M059J (cell line): ENCODE measurements at regions not wholly inside any gene's neighbourhood (a gene's known extent, or its start where the extent isn't known, plus 50 kb on each side); places are given as distances from the start of the nearest gene placed in this dataset.
"Not testable (repeated sequence)": the region's sequence is repeated elsewhere in the genome, so short reads cannot be mapped to it uniquely, and the experiment has no call there.

Experiments used
- DNase-seq: peaks from one replicate; pipeline ENCODE4 v3.0.0-alpha.2; 2012; ENCODE audit warnings: low read depth

DNA sequence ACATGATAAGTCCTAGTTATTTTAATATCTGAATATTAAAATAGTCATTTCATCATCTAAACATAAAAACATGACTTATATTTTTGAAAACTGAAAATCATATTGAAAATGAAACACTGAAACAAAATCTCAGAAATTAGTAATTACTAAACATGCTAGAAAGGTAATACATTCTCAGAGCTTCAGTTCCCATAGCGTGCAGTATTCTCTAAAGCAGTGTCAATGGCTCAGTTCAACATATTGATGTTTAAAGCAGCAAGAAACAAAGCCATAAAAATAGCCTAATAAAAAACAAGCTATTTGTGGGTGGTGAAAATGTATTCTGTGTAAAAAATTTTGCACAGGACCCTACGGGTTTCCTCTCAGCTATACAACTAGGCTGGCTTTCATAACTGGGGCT is 1337.4 kb downstream of the FSCB start:
- DNase-seq, result no peak

DNA sequence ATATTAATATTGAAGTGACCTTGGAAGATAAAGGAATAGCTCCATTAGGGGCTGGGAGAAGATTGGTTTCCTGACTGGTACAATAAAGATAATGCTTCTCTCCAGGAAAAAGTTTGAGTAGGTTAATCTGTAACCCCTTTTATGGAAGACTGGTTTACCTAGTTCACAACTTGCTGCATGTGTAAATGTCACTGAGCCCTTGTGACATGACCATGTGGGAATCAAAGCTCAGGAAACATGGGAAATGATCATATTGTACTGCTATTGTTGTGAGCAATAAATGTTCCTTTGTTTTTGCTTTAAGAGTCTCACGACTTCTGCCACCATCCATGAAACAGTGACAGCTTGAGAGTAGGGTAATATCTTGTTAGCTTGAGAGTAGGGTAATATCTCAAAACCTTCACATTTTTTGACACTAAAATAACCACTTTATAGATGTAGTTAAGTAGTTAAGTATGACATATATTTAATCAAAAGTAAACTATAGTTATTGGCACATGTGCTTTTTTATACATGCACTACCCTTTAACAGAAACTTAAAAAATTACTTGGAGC is 1338.6 kb downstream of the FSCB start:
- no peak for DNase-seq

DNA sequence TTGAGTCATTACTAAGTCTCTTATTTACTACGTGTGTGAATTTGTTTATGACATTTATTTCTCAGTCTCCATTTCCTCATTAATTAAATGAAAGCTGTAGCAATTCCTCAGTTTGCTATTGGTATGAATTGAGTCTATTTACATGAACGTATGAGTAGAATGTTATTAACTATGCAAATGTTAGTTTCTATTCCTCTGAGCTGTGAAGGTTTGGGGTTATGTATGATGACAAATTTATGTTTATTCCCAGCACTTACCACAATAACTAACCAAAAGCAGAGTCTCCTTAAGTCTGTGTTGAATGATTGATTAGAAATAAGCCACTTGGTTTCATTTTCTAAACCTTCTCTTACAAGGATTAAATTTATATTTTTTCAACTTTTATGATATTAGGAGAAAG is 1340.9 kb downstream of the FSCB start:
- peak; percentile 1 for DNase-seq

DNA sequence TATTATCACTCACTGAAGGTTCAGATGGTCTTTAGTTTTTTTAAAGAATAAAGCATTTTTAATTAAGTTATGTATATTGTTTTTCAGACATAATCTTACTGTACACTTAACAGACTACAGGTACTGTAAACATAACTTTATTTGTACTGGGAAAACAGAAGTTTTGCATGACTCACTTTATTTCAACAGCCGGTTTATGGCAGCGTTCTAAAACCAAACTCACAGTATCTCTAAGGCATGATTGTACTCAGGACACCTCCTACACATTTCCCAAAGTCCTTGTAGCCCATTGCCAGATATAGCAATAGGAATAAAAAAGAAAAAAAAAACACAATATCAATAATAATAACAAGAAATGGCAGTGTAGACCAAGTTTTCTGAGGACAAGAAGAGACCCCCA is 1341.4 kb downstream of the FSCB start:
- DNase-seq, result peak; percentile 2

DNA sequence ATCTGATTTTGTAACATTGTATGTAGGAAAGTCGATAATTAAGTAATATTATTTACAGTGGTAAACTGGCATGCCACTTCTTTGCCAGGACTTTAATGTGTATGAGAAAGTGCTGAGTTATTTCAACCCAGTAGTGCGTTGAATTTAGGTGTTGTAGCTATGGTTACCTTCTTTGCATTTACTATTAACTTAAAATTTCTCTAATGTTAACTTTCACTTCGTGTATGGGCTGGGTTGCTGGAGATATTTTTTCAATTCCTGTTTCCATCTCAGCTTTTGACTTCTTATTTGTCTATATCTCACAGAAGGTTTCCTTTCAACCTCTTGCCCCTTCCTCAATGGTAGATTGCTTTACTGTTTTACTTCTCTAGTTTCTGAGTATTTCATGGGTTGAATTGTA is 1345.6 kb downstream of the FSCB start:
- no peak for DNase-seq

DNA sequence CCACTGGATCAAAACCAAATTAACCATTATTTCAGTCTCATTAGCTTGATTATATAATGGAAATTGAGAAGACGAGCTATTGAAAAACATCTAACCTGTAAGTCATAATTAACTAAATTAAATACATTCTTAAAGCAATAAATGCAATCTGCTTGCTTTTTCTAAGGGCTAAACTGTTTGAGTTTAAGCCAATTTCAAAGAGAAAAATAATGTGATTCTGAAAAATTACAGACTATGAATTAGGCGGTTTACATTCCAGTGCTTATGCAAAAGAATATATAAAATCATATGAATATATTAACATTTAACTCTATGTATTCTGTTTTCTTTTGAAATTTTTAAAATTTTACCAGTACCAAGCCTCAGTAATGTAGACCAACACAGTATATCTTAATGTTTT is 1349.4 kb downstream of the FSCB start:
- no peak for DNase-seq

DNA sequence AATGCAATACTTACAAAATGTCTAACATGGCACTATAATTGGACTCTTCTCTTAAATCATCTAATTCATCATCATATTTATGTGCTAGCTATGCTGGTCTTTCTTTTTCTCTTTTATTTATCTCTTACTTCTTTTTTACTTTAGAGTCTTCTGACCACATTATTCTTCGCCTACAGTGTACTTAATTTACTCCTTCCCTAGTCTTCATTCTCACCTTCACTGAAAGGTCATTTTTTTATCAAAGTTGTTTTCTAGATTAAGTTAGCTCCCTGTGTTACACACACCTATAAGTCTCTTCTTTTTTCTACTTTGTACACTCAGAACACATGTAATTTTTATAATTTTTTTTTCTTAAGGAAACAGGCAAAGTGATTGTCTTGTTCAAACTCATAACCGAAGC is 1351.2 kb downstream of the FSCB start:
- DNase-seq, result no peak

DNA sequence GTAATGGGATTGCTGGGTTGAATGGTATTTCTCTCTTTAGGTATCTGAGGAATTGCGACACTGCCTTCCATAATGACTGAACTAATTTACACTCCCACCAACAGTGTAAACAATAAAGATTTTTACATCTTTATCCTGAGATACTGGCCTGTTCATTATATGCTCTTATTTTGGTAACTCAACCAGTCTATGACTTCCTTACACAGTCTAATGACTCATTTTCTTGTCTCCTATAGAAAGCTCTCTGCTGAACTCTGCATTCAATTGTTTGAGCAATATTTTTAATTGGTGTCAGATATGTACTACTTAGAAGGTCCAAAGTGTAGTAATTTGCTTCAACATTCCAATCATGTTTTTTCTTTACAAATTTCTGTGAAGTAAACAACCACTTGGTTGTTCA is 1351.8 kb downstream of the FSCB start:
- no peak for DNase-seq

DNA sequence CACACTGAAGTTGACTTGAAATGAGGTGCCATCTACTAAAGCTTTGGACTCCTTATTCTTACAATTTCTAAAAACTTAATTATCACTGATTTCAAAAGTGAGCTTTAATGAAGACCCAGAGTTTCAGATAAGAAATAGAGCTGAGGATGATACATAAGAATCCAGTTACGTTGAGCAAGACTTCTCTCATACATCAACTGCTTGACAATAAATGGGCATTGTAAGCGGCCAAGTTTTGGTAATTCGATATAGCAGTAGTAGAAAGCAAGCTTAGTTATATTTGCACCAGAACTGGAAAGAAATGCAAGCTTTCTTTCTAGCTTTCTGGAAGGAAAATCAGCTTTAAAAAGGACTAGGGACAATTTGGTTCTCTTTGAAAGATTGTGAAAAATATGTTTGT is 1359.6 kb downstream of the FSCB start:
- no peak for DNase-seq

DNA sequence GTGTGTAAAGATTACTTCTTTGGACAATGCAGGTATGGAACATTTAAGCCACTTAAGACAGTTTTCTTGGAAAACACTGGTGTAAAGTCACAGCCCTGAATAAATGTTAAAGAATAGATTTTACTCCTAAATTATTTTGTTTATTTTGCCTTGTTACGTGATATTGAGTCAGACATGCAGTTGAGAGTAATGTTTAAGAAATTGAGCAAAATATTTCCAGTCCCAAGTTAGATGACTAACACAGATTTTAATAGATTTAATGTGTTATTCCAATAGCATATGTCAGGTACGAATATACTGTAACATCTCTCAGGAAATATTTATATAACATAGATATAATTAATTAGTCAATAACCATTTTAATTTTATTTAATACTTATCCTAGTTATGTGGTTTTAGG is 1361.7 kb downstream of the FSCB start:
- peak; percentile 1 for DNase-seq

DNA sequence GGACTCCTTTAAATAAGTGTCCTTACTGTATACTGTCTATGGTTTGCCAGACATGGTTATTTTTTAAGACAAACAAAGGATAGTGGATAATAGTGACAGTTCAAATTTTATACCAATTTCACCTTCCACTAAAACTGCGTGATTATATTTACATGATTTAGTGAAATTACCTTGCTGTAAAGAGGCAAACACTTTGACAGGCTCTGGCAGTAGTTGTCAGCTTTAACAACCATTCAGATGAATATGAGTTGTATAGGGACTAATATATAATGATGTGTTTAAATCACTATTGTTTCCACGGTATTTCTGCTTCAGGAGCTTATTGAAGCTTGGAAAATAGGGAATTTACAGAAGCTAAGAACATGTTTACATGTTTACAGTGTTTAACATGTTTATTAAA is 1364.0 kb downstream of the FSCB start:
- no peak for DNase-seq

DNA sequence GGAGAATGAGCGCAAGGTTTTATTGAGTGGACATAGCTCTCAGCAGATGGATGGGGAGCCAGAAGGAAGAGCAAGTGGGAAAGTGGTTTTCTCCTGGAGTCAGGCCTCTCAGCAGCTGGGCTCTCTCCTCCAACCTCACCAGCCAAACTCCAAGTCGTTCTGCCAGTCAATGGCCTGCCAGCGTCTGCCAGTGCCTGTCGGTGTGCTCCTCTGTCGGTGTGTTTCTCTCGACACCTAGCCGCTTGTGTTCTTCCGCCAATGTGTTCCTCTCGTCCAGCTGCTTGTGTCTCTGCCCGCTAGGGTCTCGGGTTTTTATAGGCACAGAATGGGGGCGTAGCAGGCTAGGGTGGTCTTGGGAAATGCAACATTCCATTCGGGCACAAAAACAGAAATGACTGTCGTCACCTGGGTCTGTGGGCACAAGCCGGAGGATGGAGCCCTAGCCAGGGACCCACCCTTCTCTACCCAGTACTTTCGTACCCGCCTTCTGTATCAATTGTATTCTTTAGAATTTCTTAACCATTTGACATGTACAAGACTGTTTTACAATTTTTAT is 1365.4 kb downstream of the FSCB start:
- no peak for DNase-seq

DNA sequence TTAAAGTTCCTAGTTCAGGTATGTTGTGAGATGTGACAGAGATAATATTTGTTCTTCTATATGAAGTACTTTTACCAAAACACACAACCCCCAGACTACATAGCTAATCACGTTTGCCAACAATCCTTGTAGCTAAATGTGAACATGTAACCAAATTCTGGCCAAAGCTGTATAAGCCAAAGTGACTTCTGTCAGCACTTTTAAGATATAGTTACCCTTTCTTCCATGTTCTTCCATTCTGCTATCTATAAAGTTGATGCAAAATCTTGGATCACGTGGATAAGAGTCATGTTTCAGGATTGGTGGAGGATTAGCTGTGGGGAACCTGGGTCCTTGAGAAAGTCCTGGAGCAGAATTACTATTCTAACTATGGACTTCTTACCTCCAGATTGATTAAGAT is 1366.6 kb downstream of the FSCB start:
- no peak for DNase-seq

DNA sequence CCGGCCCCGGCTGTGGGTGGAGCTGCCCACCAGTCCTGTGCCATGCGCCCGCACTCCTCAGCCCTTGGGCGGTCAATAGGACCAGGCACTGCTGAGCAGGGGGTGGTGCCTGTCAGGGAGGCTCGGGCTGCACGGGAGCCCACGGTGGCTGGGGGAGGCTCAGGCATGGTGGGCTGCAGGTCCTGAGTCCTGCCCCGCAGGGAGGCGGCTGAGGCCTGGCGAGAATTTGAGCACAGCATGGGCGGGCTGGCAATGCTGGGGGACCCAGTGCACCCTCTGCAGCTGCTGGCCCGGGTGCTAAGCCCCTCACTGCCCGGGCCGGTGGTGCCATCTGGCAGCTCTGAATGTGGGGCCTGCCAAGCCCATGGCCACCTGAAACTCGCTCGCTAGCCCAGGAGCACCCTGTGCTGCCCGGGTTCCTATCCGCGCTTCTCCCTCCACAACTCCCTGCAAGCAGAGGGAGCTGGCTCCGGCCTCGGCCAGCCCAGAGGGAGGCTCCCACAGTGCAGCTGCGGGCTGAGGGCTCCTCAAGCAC is 1371.1 kb downstream of the FSCB start:
- no peak for DNase-seq

DNA sequence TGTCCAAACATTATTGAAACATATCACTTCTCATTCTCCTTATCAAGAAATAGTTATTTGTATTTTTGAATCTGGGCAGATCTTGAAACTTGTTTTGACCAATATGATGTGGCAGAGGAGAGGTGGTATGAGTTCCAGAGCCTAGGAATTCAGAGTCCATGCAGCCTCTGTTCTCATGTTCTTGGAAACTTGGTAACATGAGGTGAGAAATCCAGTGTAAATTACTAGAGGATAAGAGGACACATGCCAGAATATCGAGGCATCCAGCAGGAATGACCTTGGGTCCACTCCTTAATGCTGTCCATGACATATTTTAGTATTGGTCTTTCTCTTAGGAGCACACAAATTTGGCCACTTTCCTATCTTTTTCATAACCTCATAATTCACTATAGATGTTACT is 1374.6 kb downstream of the FSCB start:
- DNase-seq, result no peak

DNA sequence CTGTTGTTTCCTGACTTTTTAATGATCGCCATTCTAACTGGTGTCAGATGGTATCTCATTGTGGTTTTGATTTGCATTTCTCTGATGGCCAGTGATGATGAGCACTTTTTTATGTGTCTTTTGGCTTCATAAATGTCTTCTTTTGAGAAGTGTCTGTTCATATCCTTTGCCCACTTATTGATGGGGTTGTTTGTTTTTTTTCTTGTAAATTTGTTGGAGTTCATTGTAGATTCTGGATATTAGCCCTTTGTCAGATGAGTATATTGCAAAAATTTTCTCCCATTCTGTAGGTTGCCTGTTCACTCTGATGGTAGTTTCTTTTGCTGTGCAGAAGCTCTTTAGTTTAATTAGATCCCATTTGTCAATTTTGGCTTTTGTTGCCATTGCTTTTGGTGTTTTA is 1378.7 kb downstream of the FSCB start:
- DNase-seq, result not testable (repeated sequence)

DNA sequence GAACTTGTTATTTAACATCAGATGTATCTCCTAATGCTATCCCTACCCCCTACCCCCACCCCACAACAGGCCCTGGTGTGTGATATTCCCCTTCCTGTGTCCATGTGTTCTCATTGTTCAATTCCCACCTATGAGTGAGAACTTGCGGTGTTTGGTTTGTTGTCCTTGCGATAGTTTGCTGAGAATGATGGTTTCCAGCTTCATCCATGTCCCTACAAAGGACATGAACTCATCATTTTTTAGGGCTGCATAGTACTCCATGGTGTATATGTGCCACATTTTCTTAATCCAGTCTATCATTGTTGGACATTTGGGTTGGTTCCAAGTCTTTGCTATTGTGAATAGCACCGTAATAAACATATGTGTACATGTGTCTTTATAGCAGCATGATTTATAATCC is 1379.2 kb downstream of the FSCB start:
- DNase-seq, result not testable (repeated sequence)

DNA sequence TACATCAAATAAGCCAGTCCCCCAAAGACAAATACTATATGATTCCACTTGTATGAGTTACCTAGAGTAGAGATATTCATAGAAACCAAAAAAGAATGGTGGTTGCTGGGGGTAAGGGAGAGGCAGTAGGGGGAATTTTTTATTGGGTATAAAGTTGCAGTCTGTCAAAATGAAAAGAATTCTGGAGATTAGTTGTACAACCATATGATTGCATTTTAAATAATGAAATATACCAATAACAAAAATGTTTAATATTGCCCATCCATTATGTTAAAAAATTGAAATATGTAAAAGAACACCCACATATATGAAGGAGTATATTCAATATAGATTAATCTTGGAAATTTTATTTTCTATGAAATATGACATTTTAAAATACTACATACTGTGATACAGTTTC is 1383.5 kb downstream of the FSCB start:
- DNase-seq, result no peak

DNA sequence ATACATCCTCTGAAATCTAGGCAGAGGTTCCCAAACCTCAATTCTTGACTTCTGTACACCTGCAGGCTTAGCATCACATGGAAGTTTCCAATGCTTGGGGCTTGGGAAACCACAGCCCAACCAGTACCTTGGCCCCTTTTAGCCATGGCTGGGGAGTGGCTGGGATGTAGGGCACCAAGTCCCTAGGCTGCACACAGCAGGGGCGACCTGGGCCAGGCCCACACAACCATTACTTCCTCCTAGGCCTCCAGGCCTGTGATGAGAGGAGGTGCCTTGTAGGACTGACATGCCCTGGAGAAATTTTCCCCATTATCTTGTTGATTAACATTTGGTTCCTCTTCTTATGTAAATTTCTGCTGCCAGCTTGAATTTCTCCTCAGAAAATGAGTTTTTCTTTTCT is 1387.4 kb downstream of the FSCB start:
- no peak for DNase-seq

DNA sequence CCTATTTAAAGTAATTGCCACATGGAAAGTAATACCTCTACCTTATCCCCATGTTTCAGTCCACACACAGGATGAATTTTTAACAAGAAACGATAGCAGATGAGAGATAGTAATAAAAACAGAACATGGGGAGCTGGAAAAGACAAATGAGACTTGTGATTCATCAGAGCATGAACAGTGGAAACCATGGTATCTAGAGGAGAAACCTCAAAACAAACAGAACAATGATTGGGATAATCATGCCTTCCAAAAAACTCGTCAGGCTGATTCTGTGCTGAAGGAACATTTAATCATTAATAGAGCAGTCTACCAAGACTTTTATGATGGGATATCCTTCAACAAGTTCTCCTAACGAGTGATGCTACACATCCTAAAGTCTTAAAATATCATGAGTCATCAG is 1390.7 kb downstream of the FSCB start:
- peak; percentile 9 for DNase-seq

DNA sequence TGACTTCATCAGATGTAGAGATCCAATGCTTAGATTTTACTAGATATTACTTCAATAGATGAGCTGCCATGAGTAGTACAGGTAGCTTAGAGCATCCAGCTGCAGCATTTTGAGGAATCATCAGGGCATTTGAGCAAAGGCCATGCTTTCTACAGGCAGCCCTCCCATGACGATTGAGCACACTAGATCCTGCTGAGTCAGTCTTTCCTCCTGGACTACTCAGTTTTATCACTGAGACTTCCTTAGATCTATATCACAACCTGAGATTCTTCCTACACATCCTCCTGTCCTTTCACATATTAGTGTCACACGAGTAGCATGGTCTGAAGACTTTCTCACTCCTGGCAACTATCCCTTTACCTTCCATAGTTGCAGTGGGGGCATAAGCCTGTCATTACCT is 1401.8 kb downstream of the FSCB start:
- DNase-seq, result no peak

DNA sequence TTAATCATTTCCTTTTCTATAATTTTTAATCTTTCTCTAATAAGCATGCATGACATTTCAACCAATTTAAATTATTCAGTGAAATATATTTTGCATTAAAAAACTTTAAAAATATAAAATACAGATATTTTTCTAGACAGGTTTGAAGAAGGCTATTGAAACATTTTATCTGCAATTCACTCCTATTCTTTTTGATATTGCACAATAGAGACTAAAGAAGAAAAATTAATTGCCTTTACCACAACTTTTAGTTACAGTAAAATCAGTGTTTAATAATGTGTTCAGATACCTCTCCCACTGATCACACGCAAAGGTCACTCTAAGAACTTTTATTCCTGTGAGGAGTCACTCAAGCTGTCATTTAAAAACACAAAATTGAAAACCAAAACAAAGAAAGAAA is 1416.7 kb downstream of the FSCB start:
- no peak for DNase-seq

DNA sequence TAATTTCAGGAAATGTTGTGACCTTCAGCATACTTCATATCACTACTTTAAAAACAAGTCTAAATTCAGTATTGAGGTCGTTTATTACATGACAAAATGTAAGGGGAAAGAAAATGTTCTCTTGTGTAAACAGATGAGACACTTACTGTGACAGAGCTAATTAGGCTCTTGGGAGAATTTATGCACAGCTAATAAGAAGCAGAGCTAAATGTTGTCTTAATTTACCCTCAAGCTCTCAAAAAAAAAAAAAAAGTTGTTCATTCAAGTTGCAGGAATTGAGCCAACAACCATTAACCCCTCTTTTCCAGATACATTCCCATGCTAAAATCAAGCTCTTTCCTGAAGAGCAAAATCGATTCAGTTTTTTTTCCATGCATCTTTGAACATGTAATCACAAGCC is 1419.4 kb downstream of the FSCB start:
- DNase-seq, result no peak

DNA sequence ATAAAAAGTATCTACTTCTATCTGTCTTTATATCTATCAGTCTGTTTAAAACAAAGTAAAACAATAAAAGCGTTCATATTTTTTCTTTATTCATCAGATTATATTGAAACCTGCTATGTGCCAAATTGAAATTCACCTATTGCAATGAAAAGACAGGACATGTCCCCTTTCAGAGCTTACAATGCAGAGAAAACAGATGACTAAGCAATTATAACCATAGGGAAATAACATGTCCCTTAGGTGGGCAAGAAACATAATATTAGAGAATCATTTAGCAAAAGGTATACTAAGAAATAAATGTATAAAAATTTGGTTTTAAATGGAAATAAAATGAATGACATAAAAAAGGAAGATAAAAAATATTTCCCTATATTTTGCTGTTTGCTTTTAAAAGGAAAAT is 1421.3 kb downstream of the FSCB start:
- no peak for DNase-seq
